ENCODE measurements at regions not wholly inside any gene's neighbourhood (a gene's known extent, or its start where the extent isn't known, plus 50 kb on each side); places are given as distances from the start of the nearest gene placed in this dataset.

GRCh38 chr9:135290086-135290485 is 189.5 kb upstream of the PPP1R26 start:
- TF ChIP-seq, protein P1, sequence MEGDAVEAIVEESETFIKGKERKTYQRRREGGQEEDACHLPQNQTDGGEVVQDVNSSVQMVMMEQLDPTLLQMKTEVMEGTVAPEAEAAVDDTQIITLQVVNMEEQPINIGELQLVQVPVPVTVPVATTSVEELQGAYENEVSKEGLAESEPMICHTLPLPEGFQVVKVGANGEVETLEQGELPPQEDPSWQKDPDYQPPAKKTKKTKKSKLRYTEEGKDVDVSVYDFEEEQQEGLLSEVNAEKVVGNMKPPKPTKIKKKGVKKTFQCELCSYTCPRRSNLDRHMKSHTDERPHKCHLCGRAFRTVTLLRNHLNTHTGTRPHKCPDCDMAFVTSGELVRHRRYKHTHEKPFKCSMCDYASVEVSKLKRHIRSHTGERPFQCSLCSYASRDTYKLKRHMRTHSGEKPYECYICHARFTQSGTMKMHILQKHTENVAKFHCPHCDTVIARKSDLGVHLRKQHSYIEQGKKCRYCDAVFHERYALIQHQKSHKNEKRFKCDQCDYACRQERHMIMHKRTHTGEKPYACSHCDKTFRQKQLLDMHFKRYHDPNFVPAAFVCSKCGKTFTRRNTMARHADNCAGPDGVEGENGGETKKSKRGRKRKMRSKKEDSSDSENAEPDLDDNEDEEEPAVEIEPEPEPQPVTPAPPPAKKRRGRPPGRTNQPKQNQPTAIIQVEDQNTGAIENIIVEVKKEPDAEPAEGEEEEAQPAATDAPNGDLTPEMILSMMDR (IDR thresholded peaks at IDR 0.05) = no peak
- TF ChIP-seq POLR2AphosphoS5 (IDR thresholded peaks at IDR 0.05; ENCODE audit: low read depth, low read length) = no peak
- TF ChIP-seq REST (IDR thresholded peaks at IDR 0.05; ENCODE audit: insufficient read depth in 1 of 2, low read depth in 2 of 2, low read length in 1 of 2) = no peak
